GM18499 (cell line): ENCODE measurements at regions not wholly inside any gene's neighbourhood (a gene's known extent, or its start where the extent isn't known, plus 50 kb on each side); places are given as distances from the start of the nearest gene placed in this dataset.

Experiments used
- ATAC-seq: cut with Tn5 transposase; IDR thresholded peaks from one replicate; pipeline ENCODE4 v1.9.1; 2021; ENCODE audit warnings: moderate number of reproducible peaks; ENCODE audit not compliant: insufficient read depth, unreplicated experiment

DNA sequence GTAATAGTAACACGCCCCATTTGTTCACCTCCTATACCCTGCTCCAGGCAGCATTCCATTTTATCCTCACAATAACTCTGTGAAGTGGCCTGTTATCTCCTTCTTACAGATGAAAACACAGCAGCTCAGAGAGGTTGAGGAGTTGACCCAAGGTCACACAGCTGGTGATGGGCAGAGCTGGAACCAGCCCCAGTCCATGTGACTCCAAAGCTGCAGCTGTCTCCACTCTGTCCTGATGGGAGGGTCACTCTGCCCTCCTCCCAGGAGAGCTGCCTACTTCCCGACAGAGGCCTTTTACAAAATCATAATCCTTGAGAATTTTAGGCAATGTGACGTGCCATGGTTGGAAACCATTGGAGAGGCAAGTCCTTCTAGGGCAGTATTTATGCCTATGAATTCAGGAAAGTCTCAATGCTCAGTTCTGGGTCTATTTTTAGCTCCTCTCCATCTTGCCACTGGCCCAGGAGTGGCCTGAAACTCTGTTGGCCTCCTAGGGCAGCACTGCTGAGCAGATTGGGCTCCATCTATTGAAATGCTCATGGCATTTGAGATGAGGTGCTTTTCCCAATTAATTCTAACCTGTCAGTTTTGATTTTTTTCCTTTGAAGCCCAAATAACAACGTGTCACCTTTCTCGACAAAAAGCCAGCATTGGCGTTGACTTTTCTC is 50.1 kb upstream of the KCNK12 start:
- ATAC-seq: no peak
